GM12872 (cell line): ENCODE measurements at regions not wholly inside any gene's neighbourhood (a gene's known extent, or its start where the extent isn't known, plus 50 kb on each side); places are given as distances from the start of the nearest gene placed in this dataset.

Source experiments
- TF ChIP-seq, protein P1 (sequence below): IDR thresholded peaks from 3 replicates; pipeline ENCODE4 v1.5.1; 2011; ENCODE audit warnings: low read depth, mild to moderate bottlenecking, low read length, moderate library complexity; ENCODE audit not compliant: insufficient read depth

DNA sequence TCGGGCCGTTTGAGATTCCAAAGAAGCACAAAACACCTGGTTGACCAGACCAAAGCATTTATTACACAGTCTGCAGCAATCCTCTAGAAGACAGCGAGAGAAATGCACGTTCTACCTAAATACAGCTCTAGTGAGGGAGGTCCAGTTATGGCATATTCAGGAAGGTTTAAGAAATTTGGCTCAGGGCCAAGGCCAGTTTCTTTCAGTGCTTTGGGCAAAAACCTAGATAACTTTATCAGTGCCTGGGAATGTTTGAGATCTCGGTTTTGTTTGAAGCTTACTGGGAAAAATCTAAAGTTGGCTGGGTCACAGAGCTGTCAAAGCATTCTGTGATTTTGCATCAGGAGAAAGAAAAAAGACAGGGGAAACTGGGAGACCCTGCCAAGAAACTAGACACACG, 514.0 kb upstream of the TMPRSS15 start:
- TF ChIP-seq, protein P1, sequence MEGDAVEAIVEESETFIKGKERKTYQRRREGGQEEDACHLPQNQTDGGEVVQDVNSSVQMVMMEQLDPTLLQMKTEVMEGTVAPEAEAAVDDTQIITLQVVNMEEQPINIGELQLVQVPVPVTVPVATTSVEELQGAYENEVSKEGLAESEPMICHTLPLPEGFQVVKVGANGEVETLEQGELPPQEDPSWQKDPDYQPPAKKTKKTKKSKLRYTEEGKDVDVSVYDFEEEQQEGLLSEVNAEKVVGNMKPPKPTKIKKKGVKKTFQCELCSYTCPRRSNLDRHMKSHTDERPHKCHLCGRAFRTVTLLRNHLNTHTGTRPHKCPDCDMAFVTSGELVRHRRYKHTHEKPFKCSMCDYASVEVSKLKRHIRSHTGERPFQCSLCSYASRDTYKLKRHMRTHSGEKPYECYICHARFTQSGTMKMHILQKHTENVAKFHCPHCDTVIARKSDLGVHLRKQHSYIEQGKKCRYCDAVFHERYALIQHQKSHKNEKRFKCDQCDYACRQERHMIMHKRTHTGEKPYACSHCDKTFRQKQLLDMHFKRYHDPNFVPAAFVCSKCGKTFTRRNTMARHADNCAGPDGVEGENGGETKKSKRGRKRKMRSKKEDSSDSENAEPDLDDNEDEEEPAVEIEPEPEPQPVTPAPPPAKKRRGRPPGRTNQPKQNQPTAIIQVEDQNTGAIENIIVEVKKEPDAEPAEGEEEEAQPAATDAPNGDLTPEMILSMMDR, result no peak

DNA sequence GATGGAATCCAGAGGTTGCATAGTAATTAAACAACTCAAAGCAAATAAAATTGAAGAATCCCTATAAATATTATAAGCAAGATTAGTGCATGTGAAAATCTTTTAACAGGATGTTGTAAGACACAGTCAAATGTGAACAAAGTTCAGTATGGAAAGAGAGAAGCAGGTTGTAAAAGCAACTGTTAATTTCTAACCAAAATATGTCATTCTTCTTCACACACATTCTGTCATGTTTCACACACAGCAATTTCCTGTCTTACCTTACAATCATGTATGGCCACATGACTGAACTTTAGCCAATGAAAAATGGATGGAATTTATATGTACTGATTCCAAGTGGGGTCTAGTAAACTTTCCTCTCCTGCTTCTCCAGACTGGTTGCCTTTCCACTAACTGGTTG, 527.7 kb upstream of the TMPRSS15 start:
- TF ChIP-seq, protein P1, result no peak

DNA sequence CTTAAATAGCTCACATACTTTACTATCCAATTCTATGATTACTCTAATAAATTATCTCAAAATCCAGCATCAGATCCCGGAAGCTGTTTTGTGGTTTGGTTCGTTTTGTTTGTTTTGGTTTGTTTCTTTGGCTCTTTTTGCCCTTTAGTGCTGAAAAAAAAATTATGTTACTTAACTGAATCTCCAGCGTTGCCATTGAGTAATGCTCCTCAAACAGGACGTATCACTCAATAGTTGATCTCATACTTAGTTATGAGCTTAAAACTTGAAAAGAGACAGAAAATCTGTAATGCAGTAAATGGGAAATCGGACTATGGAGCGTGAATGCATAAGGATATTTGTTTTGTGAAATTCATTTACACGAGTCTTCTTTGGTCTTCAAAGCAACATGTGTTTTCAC, 533.8 kb upstream of the TMPRSS15 start:
- TF ChIP-seq, protein P1, result no peak

DNA sequence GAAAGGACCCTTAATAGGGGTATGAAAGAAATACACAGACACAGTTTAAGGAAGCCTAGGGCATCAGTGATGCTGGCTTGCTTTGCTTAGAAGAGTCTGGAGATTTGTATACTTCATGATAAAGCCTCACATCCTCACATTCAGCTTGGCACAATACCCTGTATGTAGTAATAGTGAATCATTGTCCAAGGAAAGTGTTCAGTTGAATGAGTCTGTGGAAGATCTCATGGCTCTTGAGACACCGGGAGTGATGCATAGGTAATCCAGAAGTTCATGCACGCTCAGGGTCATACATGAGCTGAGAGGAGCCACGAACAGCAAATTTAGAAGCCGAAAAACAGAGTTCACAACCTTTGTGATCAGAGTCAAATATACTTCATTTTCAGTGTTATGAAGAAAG, 537.2 kb upstream of the TMPRSS15 start:
- TF ChIP-seq, protein P1, result no peak

DNA sequence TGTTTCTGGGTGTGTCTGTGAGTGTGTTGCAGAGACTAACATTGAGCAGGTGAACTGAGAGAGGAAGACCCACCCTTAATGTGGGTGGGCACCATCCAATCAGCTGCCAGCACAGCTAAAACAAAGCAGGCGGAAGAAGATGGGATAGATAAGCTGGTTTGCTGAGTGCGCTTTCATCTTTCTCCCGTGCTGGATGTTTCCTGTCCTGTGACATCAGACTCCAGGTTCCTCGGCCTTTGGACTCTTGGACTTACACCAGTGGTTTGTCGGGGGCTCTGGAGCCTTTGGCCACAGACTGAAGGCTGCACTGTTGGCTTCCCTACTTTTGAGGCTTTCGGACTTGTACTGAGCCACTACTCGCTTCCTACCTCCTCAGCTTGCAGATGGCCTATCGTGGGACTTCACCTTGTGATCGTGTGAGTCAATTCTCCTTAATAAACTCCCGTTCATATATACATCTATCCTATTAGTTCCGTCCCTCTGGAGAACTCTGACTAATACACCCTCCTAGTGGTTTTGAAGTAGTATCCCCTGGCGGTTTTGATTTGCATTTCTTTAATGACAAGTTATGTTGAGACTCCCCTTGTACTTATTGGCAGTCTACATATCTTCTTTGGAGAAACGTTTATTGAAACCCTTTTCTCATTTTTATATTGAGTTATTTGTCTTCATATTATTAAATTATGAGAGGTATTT, 546.6 kb upstream of the TMPRSS15 start:
- TF ChIP-seq, protein P1, result no peak

DNA sequence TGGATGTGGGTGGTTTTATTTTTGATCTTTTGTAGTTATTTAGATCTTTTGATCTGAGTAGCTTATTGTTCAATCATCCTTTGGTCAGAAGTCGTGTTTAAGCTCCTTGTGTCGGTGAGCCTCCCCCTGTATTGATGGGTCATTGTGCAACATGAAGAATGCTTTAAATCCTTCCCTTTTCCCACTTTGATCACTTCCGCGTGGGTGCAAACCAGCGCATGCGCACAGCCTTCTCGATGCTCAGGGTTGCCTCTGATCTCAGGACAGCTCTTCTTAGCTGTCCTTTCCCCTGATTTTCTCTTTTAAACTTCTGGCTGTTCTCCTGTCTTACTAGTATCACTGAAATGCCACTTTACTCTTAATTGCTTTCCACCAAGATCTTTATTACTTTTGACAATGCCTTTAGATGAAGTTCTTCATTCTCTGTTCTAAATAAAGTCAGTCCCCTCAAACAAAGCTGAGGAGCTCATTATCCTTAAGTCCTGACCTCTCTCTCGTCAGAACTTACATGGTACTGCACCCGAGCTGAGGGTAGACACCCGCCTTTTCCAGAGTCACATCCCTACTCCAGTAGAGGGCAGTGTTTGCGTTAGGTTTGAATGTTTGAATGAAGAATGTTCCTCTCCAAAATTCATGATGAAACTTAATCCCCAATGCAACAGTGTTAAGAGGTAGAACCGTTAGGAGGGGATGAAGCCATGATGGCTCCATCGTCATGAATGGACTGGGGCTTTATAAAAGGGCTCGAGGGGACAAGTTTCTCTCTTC, 547.9 kb upstream of the TMPRSS15 start:
- TF ChIP-seq, protein P1, result no peak

DNA sequence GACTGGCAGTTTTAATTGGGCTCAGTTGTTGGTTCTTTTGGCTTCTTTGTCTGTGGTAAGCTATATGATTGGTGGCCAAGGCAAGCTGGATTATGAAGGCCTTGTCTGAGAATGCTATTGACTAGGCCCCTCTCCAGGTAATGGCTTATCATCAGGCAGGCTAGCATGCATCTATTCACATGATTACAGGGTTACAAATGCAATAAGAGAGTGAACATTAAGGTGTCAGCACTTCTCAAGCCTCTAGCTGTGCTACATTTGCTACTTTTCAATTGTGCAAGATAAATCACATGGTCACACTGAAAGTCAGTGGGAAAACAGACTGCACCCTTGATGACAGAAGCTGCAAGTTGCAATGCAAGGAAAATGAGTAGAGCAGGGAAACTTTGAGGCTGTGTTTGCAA, 550.9 kb upstream of the TMPRSS15 start:
- TF ChIP-seq, protein P1, result no peak
